ENCODE measurements at regions not wholly inside any gene's neighbourhood (a gene's known extent, or its start where the extent isn't known, plus 50 kb on each side); places are given as distances from the start of the nearest gene placed in this dataset.

GRCh38 chr14:85010186-85010585 lies 519.8 kb upstream of the FLRT2 start:
- TF ChIP-seq POLR2AphosphoS5 (IDR thresholded peaks at IDR 0.05; ENCODE audit: insufficient read depth in 1 of 2, low read depth in 1 of 2) (no peak), CTCF (IDR thresholded peaks at IDR 0.05) (no peak), POLR2A (IDR thresholded peaks at IDR 0.05) (no peak)

Measured in vagina (tissue), 2 donors.